ENCODE measurements at regions not wholly inside any gene's neighbourhood (a gene's known extent, or its start where the extent isn't known, plus 50 kb on each side); places are given as distances from the start of the nearest gene placed in this dataset.

DNA sequence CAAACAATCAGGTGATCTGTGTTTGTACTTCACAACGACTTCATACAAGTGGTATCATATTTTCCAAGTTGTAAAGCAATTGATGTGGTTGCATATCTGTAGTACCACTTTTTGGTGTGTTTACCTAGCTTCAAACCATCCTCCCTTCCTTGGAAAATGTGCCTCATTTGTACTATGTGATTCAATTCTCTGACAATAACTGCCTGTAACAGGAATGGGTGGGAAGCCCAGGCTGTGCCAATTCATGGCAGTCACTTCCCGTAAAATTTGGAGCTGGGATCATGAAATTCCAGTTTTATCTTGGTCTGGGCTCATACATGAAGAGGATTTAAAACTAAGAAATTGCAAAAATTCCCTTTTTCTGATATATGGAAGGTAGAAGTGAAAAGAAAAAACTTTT is 250.1 kb downstream of the DIO2 start:
- no peak for TF ChIP-seq POLR2A (IDR thresholded peaks at IDR 0.05)
- no peak for TF ChIP-seq POLR2AphosphoS5 (IDR thresholded peaks at IDR 0.05)
- TF ChIP-seq, protein P1, sequence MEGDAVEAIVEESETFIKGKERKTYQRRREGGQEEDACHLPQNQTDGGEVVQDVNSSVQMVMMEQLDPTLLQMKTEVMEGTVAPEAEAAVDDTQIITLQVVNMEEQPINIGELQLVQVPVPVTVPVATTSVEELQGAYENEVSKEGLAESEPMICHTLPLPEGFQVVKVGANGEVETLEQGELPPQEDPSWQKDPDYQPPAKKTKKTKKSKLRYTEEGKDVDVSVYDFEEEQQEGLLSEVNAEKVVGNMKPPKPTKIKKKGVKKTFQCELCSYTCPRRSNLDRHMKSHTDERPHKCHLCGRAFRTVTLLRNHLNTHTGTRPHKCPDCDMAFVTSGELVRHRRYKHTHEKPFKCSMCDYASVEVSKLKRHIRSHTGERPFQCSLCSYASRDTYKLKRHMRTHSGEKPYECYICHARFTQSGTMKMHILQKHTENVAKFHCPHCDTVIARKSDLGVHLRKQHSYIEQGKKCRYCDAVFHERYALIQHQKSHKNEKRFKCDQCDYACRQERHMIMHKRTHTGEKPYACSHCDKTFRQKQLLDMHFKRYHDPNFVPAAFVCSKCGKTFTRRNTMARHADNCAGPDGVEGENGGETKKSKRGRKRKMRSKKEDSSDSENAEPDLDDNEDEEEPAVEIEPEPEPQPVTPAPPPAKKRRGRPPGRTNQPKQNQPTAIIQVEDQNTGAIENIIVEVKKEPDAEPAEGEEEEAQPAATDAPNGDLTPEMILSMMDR (IDR thresholded peaks at IDR 0.05) = no peak
